MM.1S (cell line): ENCODE measurements at regions not wholly inside any gene's neighbourhood (a gene's known extent, or its start where the extent isn't known, plus 50 kb on each side); places are given as distances from the start of the nearest gene placed in this dataset.
A peak's percentile ranks its signal among the peaks of the same experiment; 100 is the strongest.

Experiments
- CTCF ChIP-seq: fragments of 300-600 bp; sonication (generic); IDR thresholded peaks from 2 replicates; pipeline ENCODE4 v1.5.1; 2016; ENCODE audit warnings: antibody characterized with exemption, low read length, mixed read lengths
- EZH2 ChIP-seq: fragments of 300-600 bp; sonication (generic); optimal IDR thresholded peaks from 2 replicates; pipeline ENCODE3; 2017; ENCODE audit warnings: low read depth, mild to moderate bottlenecking, antibody characterized with exemption, low read length, mixed read lengths
- EZH2phosphoT487 ChIP-seq: fragments of 300-600 bp; sonication (generic); IDR thresholded peaks from 2 replicates; pipeline ENCODE4 v1.6.1; 2018; ENCODE audit warnings: antibody characterized with exemption, low read length

DNA sequence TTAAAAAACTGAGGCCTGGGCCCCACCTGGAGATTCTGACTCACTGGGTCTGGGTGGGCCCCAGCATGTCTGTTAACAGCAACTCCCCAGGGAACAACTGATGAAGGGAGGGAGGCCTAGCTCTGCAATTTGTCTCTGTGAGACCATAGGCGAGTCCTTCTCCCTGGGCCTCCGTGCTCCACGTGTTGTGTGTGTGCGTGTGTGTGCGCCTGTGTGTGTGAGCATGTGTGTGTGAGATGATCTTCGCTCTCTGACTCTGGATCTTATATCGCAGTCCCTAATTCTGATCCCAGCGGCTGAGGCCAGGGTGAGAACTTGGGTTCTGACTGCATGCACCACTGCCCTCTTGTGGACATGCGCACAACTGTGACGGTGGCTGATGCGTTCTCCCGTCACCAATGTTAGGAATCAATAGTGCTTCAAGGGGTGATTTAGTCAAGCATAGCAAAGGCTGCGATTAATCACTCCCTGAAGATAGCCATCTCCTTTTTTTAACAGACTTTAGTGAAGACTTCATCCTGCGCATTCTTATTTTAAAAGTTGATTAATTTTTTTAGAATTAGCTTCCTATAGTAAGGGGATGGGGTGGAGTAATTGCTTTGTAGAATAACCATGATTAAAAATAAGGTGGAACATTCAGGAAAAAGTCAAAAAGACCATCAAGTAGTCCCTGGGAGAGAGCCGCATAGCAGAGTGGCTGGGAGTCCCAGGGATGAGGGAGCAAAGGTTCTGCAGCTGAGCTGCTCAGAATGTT, 62.4 kb upstream of the USP24 start:
- TF ChIP-seq CTCF (peak; percentile 84), EZH2 (no peak), EZH2phosphoT487 (no peak)
